ENCODE measurements at regions not wholly inside any gene's neighbourhood (a gene's known extent, or its start where the extent isn't known, plus 50 kb on each side); places are given as distances from the start of the nearest gene placed in this dataset.

DNA sequence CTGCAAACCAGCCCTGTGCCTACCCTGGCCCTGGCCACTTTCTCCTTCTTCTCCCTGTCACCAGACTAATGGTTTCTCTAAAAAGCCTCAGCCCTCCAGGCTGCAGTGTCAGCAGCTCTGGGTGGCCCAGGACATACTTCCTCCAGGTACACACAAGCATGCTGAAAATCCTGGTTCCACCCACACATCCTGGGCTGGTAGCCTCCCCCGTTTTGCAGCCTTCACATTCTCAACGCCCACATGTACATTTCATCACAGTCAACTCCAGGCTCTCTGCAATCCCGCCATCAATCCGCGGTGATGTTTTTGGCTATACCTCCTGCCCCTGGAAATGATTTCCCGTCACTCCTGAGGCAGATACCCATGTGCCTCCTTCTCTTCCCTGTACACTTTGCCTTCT lies 59.4 kb downstream of the MAGEF1 start:
- Histone ChIP-seq H3K9ac (ENCODE audit: insufficient read depth, low read length, poor library complexity, severe bottlenecking) (no peak overlapping the region), H3K27ac (ENCODE audit: low read depth in 1 of 2, low read length in 2 of 2) (no peak overlapping the region), H3K4me2 (replicated peaks; ENCODE audit: extremely low read depth, low read length, poor library complexity, severe bottlenecking) (no peak overlapping the region), H4K20me1 (ENCODE audit: insufficient read depth, low read length) (no peaks in the 10 kb centered on the region), H3K27me3 (ENCODE audit: control insufficient read depth in 2 of 2, insufficient read depth in 2 of 2, low read length in 2 of 2) (no peaks in the 10 kb centered on the region), H3K4me3 (replicated peaks in 1 of 3; ENCODE audit: low read depth in 2 of 3, low read length in 3 of 3) (no peak overlapping the region), H3K79me2 (ENCODE audit: insufficient read depth, low read length) (no peaks in the 10 kb centered on the region), H2AFZ (ENCODE audit: insufficient read depth, low read depth, low read length, poor library complexity, severe bottlenecking) (no peak overlapping the region), H3K9me3 (replicated peaks in 1 of 2; ENCODE audit: control insufficient read depth in 1 of 2, insufficient read depth in 1 of 2, low read length in 2 of 2) (peaks cover 0 to 3% of the 10 kb centered on the region in 2 donors), H3K36me3 (replicated peaks in 1 of 2; ENCODE audit: control insufficient read depth in 1 of 2, insufficient read depth in 2 of 2, low read length in 2 of 2) (no peaks in the 10 kb centered on the region), H3K4me1 (ENCODE audit: control insufficient read depth in 1 of 2, insufficient read depth in 2 of 2, low read length in 2 of 2) (peaks cover 0 to 3% of the 10 kb centered on the region in 2 donors)
- H3K27me3 Mint-ChIP-seq (ENCODE audit: low read depth in 3 of 3), result peaks cover 1 to 2% (median 2%) of the 10 kb centered on the region in 3 donors
- TF ChIP-seq, protein P1, sequence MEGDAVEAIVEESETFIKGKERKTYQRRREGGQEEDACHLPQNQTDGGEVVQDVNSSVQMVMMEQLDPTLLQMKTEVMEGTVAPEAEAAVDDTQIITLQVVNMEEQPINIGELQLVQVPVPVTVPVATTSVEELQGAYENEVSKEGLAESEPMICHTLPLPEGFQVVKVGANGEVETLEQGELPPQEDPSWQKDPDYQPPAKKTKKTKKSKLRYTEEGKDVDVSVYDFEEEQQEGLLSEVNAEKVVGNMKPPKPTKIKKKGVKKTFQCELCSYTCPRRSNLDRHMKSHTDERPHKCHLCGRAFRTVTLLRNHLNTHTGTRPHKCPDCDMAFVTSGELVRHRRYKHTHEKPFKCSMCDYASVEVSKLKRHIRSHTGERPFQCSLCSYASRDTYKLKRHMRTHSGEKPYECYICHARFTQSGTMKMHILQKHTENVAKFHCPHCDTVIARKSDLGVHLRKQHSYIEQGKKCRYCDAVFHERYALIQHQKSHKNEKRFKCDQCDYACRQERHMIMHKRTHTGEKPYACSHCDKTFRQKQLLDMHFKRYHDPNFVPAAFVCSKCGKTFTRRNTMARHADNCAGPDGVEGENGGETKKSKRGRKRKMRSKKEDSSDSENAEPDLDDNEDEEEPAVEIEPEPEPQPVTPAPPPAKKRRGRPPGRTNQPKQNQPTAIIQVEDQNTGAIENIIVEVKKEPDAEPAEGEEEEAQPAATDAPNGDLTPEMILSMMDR (IDR thresholded peaks at IDR 0.05), result no peak
- peaks cover 12% of the 10 kb centered on the region for H3K4me1 Mint-ChIP-seq
- 87% methylated on average over 6 of the region's 6 CpGs for WGBS (ENCODE audit: insufficient coverage)
- no peak overlapping the region for H3K4me3 Mint-ChIP-seq
- no peaks in the 10 kb centered on the region for H3K36me3 Mint-ChIP-seq
- intact Hi-C loops (cut with micrococcal nuclease), result no loop called here
- H3K9me3 Mint-ChIP-seq, result peaks cover 0 to 8% (median 6%) of the 10 kb centered on the region in 7 donors
- peak overlapping the region in 2 of 7 donors; percentile 1 to 42 for H3K27ac Mint-ChIP-seq
- no peak for DNase-seq

DNA sequence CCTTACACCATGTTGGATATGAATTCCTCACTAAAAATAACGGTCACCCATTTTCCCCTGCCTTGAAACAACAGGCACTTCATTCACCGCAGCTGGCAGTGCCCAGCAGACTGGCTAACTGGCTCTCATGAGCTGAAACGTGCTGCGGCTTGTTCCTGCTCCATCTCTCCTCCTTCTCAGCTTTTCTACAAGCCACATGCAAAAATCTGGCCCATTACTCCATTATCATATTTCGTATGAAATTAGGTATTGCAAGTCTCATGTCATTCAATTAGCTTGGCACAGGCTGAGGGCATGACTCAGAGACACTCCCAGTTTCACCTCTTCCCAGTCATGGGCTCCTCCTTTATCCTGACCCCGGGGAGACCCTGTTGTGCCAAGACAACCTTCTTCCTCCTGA lies 60.0 kb downstream of the MAGEF1 start:
- Histone ChIP-seq H3K4me3 (replicated peaks in 1 of 3; ENCODE audit: low read depth in 2 of 3, low read length in 3 of 3) (no peak overlapping the region), H3K4me1 (ENCODE audit: control insufficient read depth in 1 of 2, insufficient read depth in 2 of 2, low read length in 2 of 2) (peaks cover 0 to 3% of the 10 kb centered on the region in 2 donors), H2AFZ (ENCODE audit: insufficient read depth, low read depth, low read length, poor library complexity, severe bottlenecking) (no peak overlapping the region), H3K36me3 (replicated peaks in 1 of 2; ENCODE audit: control insufficient read depth in 1 of 2, insufficient read depth in 2 of 2, low read length in 2 of 2) (no peaks in the 10 kb centered on the region), H4K20me1 (ENCODE audit: insufficient read depth, low read length) (no peaks in the 10 kb centered on the region), H3K27ac (ENCODE audit: low read depth in 1 of 2, low read length in 2 of 2) (no peak overlapping the region), H3K27me3 (ENCODE audit: control insufficient read depth in 2 of 2, insufficient read depth in 2 of 2, low read length in 2 of 2) (no peaks in the 10 kb centered on the region), H3K9me3 (replicated peaks in 1 of 2; ENCODE audit: control insufficient read depth in 1 of 2, insufficient read depth in 1 of 2, low read length in 2 of 2) (peaks cover 0 to 3% of the 10 kb centered on the region in 2 donors), H3K4me2 (replicated peaks; ENCODE audit: extremely low read depth, low read length, poor library complexity, severe bottlenecking) (no peak overlapping the region), H3K9ac (ENCODE audit: insufficient read depth, low read length, poor library complexity, severe bottlenecking) (no peak overlapping the region), H3K79me2 (ENCODE audit: insufficient read depth, low read length) (no peaks in the 10 kb centered on the region)
- intact Hi-C loops (cut with micrococcal nuclease), result no loop called here
- Mint-ChIP-seq H3K9me3 (peaks cover 0 to 8% (median 6%) of the 10 kb centered on the region in 7 donors), H3K4me1 (peaks cover 12% of the 10 kb centered on the region), H3K4me3 (no peak overlapping the region), H3K27ac (peak overlapping the region in 1 of 7 donors; percentile 42), H3K36me3 (no peaks in the 10 kb centered on the region), H3K27me3 (ENCODE audit: low read depth in 3 of 3) (peaks cover 1 to 2% (median 2%) of the 10 kb centered on the region in 3 donors)
- WGBS (ENCODE audit: insufficient coverage), result 94% methylated on average over 6 of the region's 6 CpGs
- TF ChIP-seq, protein P1 (IDR thresholded peaks at IDR 0.05), result no peak
- no peak for DNase-seq

Measured in CD14-positive monocyte (primary cell).